Activated B cell treated with CpG ODN at 0.5 μM for 24 hours (primary cell): ENCODE measurements at regions not wholly inside any gene's neighbourhood (a gene's known extent, or its start where the extent isn't known, plus 50 kb on each side); places are given as distances from the start of the nearest gene placed in this dataset.

Source experiments
- ATAC-seq: fragments of 200-7000 bp; cut with Tn5 transposase; one replicate; pipeline ENCODE4 v1.10.0; 2021; ENCODE audit warnings: low read depth, mild to moderate bottlenecking, moderate library complexity
- CTCF ChIA-PET: fragments of 350-600 bp; sonication (Branson Sonifier 250); formaldehyde crosslinking; loops from one replicate; lab custom pipeline; 2021; ENCODE audit warnings: antibody characterized with exemption; lab: Charles Lee
- POLR2A ChIA-PET: fragments of 350-600 bp; sonication (Branson Sonifier 250); formaldehyde crosslinking; loops from one replicate; lab custom pipeline; 2021; ENCODE audit warnings: antibody characterized with exemption; lab: Charles Lee
- DNase-seq: peaks from one replicate; pipeline ENCODE4 v3.0.0; 2022
- H3K27ac Mint-ChIP-seq: one replicate; pipeline ENCODE4 v1.8.0; 2020; ENCODE audit warnings: mixed read lengths
- H3K27me3 Mint-ChIP-seq: one replicate; pipeline ENCODE4 v1.8.0; 2021; ENCODE audit warnings: mixed read lengths
- H3K36me3 Mint-ChIP-seq: one replicate; pipeline ENCODE4 v1.8.0; 2021; ENCODE audit warnings: low read depth, mixed read lengths
- H3K4me1 Mint-ChIP-seq: one replicate; pipeline ENCODE4 v1.8.0; 2021; ENCODE audit warnings: mixed read lengths
- H3K4me3 Mint-ChIP-seq: one replicate; pipeline ENCODE4 v1.8.0; 2020; ENCODE audit warnings: mild to moderate bottlenecking, mixed read lengths
- H3K9me3 Mint-ChIP-seq: one replicate; pipeline ENCODE4 v1.8.0; 2020; ENCODE audit warnings: mixed read lengths
- intact Hi-C: fragments of 100-400 bp; cut with micrococcal nuclease; formaldehyde crosslinking; loops from one replicate; pipeline ENCODE4 v1.15.1; 2024
- TF ChIP-seq, protein P1 (sequence below): fragments of 200-600 bp; IDR thresholded peaks from one replicate; pipeline ENCODE4 v1.8.0; 2022; ENCODE audit warnings: antibody characterized with exemption, mild to moderate bottlenecking

DNA sequence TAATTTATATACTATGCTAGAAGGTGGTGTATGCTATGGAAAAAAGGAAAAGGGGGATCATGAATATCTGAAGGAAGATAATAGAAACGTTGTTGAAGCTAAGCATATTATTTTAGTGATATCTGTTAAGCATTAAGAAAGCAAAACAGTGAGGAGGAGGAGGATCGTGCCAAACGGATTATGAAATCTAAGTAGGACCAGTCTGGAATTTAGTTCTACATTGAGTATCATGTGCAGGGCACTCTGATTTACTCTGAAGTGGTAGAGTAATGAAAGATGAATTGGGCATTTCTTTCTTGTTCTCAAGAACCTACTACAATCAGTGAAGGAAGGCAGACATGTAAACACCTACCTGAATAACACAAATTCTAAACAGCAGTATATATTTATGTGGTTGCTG lies 195.3 kb downstream of the CYB561 start:
- intact Hi-C loops: no loop called here
- TF ChIP-seq, protein P1, sequence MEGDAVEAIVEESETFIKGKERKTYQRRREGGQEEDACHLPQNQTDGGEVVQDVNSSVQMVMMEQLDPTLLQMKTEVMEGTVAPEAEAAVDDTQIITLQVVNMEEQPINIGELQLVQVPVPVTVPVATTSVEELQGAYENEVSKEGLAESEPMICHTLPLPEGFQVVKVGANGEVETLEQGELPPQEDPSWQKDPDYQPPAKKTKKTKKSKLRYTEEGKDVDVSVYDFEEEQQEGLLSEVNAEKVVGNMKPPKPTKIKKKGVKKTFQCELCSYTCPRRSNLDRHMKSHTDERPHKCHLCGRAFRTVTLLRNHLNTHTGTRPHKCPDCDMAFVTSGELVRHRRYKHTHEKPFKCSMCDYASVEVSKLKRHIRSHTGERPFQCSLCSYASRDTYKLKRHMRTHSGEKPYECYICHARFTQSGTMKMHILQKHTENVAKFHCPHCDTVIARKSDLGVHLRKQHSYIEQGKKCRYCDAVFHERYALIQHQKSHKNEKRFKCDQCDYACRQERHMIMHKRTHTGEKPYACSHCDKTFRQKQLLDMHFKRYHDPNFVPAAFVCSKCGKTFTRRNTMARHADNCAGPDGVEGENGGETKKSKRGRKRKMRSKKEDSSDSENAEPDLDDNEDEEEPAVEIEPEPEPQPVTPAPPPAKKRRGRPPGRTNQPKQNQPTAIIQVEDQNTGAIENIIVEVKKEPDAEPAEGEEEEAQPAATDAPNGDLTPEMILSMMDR: no peak
- H3K9me3 Mint-ChIP-seq: no peaks in the 10 kb centered on the region
- no peaks in the 10 kb centered on the region for H3K36me3 Mint-ChIP-seq
- ChIA-PET POLR2A (no interaction called here), CTCF (no interaction called here)
- H3K4me3 Mint-ChIP-seq: no peak overlapping the region
- ATAC-seq (no peak), DNase-seq (no peak)
- no peak overlapping the region for H3K27ac Mint-ChIP-seq
- H3K27me3 Mint-ChIP-seq: no peaks in the 10 kb centered on the region
- no peaks in the 10 kb centered on the region for H3K4me1 Mint-ChIP-seq

DNA sequence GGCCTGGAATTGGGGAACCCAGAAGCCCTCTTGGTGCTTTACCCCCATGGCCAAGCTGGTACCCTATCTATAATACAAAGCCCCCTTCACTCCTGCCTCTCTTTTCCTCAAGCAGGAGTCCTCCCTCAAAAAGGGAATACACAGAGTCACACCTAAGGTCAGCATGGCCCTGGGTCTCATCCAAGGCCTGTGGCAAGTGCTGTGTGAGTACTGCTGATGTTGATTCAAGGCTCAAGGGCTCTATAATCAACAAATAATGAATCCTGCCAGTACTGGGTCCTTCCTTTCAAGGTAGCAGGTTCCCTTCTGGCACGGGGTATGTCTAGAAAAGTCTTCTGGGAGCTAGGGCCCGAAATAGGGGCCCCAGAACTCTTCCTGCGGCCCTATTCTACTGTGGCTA lies 187.3 kb downstream of the CYB561 start:
- no peak overlapping the region for H3K27ac Mint-ChIP-seq
- DNase-seq (no peak), ATAC-seq (no peak)
- H3K27me3 Mint-ChIP-seq: peaks cover 7% of the 10 kb centered on the region
- H3K4me3 Mint-ChIP-seq: no peak overlapping the region
- POLR2A ChIA-PET: interaction anchor here (0.7 kb wide), 1 partner anchor 62 kb away, joined by 3 read pairs; no protein-coding TSS in a partner anchor
- CTCF ChIA-PET: no interaction called here
- no peaks in the 10 kb centered on the region for H3K36me3 Mint-ChIP-seq
- H3K4me1 Mint-ChIP-seq: peaks cover 5% of the 10 kb centered on the region
- intact Hi-C loops: no loop called here
- peaks cover 5% of the 10 kb centered on the region for H3K9me3 Mint-ChIP-seq
- TF ChIP-seq, protein P1: no peak

DNA sequence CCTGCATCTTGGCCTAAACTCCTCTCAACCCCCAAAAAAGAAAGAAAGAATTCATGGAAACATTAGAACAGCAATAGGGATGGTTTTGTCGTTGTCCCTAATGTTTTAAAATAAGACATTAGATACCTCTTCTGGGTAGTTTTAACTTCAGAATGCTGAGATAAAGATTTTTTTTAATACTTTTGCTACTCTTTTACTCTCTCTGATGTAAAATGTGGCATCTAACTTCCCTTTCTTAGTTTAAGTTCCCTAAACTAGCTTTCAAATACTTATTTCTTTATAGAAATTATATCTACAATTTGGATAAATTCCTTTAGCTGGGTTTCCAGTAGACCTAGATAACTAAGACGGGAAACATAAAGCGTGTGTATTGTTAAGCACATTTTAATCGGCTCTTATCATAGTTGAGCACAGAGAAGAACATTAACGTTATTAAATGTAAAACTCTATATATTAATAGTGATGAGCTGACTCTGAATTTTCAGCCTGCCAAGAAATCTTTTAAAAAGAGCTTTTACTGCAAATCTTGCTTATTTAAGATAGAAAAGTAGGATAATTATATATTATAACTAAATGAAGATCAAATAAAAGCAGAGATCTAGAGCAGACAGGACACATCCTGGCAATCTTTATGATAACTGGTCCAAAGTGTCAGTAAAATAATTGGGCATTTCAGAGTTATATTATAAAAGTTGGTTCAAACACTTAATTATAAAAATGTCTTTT lies 183.2 kb downstream of the CYB561 start:
- CTCF ChIA-PET: no interaction called here

DNA sequence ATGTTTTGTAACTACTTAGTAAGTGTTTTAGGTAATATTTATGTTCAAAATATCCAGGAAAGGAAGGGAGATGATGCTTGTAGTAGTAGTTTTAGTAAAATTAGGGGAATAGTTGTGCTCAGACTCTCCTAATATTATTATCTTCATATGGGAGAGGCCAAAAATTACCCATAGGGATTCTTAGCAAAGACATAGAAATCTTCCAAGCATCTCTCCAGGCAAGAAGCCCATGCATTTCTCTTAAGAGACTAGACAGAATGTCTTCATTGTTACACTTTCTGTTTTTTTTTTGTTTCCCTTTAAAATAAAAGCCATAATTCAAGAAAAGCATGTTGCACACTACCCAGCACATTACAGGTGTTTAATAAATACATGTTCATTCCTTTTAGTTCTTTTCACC lies 180.6 kb downstream of the CYB561 start:
- Mint-ChIP-seq H3K27ac (no peak overlapping the region), H3K4me3 (no peak overlapping the region), H3K27me3 (peaks cover 2% of the 10 kb centered on the region), H3K9me3 (no peaks in the 10 kb centered on the region), H3K36me3 (peaks cover 2% of the 10 kb centered on the region), H3K4me1 (peaks cover 5% of the 10 kb centered on the region)
- no peak for ATAC-seq
- DNase-seq: no peak
- TF ChIP-seq, protein P1: no peak
- ChIA-PET CTCF (no interaction called here), POLR2A (no interaction called here)
- intact Hi-C loops: no loop called here

More for the DNA sequence above, 183.2 kb downstream of the CYB561 start:
- ATAC-seq (no peak), DNase-seq (no peak)
- Mint-ChIP-seq H3K27ac (no peak overlapping the region), H3K4me3 (no peak overlapping the region), H3K36me3 (no peaks in the 10 kb centered on the region), H3K9me3 (no peaks in the 10 kb centered on the region), H3K27me3 (peaks cover 2% of the 10 kb centered on the region), H3K4me1 (peaks cover 5% of the 10 kb centered on the region)
- intact Hi-C loops: no loop called here
- TF ChIP-seq, protein P1: no peak
- POLR2A ChIA-PET: no interaction called here

DNA sequence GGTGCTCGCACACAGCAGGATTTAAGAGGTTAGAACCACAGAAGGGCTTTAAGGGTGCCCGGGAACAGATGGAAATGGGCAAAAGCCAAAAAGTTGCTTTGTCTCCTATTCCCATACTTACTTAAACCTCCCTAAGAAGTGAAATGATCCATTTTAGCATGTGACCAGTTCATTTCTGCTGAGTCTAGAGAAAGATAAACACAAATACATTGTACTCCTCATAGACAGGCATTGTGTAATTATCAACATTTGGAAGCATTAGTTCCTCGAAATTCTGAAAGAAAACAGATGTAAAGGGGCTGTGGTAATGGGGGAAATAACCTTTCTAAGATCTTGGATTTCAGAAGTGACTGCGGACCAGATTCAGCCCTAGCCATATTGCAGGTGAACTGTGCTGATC lies 178.3 kb downstream of the CYB561 start:
- DNase-seq: no peak
- TF ChIP-seq, protein P1: no peak
- Mint-ChIP-seq H3K36me3 (peaks cover 3% of the 10 kb centered on the region), H3K9me3 (no peaks in the 10 kb centered on the region), H3K27ac (no peak overlapping the region), H3K27me3 (no peaks in the 10 kb centered on the region), H3K4me1 (no peaks in the 10 kb centered on the region), H3K4me3 (no peak overlapping the region)
- no peak for ATAC-seq
- POLR2A ChIA-PET: no interaction called here
- CTCF ChIA-PET: no interaction called here
- intact Hi-C loops: no loop called here
